ENCODE measurements at regions not wholly inside any gene's neighbourhood (a gene's known extent, or its start where the extent isn't known, plus 50 kb on each side); places are given as distances from the start of the nearest gene placed in this dataset.

- no peak for TF ChIP-seq CTCF (IDR thresholded peaks at IDR 0.05)
- no peak for TF ChIP-seq POLR2A (IDR thresholded peaks at IDR 0.05)
- no peak for TF ChIP-seq POLR2AphosphoS5 (IDR thresholded peaks at IDR 0.05)
- no peak for TF ChIP-seq EP300 (IDR thresholded peaks at IDR 0.05; ENCODE audit: low read depth)
Observed at GRCh38 chr1:63717511-63718065, 56.2 kb upstream of the ROR1 start.

Measured in transverse colon (tissue), 4 donors.